ENCODE measurements at regions not wholly inside any gene's neighbourhood (a gene's known extent, or its start where the extent isn't known, plus 50 kb on each side); places are given as distances from the start of the nearest gene placed in this dataset.

DNA sequence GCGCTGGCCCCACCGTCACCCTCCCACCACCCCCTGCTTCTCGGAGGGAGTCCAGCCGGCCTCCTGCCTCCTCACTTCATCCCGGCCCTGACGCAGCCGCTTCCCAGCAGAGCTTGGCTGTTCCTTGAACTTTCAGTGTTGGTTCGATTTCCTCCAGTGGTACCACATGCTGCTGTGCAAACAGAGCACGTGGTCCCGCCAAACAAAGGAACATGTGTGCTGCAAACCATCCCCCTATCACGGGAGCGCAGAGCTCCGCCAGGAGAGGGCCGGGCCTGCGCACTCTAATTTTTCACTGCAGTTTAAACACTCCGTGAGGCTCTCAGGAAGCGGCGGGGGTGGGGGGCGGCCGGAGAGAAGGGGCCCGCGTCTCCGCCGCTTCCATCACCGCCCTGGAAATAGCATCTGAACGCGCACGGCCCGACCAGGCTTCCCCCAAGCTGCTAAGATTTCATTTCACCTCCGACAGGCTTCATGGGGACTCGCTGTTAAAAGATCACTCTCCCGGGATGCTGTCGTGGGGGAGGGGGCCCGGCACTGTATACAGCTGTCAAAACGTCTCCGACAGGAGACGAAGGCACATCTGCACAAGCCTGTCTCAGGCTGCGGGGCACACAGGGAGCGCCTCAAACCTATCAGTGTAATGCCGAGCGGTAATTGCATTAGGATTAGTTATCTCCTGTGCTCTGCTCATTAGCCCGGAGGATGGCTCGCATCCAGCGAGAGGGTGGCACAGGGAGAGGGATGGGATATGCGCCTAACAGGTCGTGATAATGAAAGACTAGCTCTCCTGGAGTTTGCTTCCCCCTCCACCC is 269.9 kb upstream of the SORL1-AS1 start:
- peak; percentile 88 for DNase-seq

DNA sequence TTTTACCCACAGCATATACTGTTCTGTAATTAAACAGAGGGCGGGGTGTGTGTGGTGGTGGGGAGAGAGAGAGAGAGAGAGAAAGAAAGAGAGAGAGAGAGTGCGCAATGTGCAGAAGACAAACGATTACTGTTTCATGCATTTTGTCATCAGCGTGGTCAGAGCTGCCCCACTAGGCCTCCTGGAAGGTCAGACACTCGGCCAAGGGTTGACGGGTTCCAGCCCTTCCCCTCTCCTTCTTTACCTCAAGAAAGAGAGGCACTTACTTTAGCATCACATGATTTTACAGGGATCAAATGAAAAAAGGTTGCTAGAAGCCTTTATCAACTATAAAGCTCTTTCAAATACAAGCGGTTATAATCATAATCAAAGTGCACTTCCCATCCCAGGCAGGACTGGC is 269.2 kb upstream of the SORL1-AS1 start:
- no peak for DNase-seq

DNA sequence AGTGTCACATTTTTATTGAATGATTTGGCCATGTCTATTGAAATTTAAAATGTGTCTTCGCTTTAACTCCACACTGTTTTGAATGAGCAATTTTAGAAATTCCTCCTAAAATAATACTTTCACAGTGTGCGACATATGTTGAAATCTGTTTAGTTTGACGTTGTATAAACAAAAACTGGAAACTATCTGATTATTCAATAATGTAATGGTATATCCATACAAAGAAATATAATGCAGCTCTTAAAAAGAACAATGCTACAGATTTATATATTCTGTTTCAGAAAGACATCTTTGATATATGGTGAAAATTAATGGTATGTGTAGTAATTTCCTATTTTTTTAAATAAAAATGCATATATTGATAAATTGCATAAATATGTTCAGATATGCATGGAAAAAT is 268.7 kb upstream of the SORL1-AS1 start:
- no peak for DNase-seq

DNA sequence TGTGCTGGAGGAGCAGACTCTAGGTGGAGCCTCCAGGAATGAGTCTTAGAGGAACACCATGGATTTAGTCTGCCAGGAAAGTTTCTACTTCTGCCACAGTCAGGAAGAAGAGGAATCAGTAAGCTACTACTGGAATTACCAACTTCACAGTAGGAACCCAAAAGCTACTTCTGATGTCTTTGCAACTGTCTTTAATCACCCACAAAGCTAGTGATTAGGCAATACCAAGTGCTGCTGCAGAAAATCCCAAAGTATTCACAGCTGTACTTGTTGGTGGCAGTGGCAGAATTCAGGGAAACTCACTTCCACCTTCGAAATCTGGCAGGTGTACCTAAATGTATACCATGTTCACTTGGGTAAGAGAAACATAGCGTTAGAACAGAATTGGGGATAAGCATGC is 264.5 kb upstream of the SORL1-AS1 start:
- DNase-seq: no peak

DNA sequence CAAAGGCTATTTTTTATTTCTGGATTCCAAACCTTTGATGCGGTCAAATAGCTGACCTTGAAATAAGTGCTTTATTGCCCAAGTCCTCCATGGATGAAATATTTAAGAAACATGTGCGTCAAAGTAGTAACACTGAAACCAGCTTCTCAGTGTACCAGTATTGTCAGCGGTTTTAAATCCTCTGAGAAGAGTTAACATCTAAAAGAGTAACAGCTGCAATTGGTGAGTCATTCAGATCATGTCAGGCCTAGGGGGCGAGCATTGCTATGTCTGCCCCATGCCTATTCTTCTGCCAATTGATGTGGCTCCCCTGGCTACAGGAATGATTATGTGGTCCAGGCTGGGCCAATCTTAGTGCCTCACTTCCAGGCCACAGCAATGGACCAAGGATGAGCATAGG is 263.3 kb upstream of the SORL1-AS1 start:
- no peak for DNase-seq

DNA sequence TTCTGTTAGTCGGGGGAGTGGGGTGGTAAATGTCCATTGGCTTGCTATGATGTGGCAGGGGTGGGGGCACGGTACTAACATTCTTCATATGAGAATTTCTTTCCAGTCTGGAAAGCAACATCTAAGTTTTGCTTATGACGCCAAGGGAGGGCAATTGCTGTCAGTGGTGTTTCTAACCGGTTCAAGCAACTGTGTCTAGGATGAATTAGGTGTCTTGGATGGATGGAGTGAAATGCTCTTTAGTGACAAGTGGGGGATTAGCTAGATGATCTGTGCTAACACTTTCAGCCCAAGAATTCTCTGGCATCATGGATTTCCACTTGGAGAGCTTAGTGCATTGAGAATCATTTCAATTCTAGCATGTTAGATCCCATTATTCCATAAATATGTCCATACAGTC is 262.6 kb upstream of the SORL1-AS1 start:
- DNase-seq: no peak

DNA sequence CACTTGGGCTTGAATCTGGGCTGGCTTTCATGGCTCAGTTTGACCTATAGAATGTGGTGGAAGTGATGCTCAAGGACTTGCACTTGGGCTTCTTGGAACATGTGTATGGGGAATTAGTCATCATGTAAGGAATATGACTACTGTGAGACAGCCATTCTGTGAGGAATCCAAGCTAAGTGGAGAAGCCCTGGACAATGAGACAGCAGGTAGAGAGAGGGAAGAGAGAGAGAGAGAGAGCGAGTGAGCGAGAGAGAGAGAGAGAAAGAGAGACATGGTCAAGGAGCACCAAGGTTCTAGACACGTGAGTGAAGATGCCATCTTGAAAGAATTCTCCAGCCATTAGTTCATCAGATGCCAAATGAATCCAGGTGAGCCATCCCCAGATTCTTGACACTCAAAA is 261.6 kb upstream of the SORL1-AS1 start:
- DNase-seq: no peak

DNA sequence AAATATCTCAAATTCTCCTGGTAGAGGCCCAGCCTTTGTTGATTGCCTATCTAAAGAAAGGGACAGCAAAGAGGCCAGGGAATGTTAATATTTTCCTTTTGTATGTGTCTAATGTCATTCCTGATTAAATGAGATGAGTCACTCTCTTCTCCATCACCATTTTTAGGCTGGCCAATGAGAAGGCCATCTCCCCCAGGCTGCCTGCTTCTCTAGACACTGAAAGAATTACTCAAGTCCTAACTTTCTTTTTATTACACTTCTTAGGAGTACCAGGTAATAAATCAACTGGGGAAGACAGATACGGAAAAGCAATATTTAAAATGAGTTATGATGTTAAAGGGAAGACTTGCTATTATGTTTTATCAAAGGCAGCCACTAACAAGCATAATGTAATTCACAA is 259.2 kb upstream of the SORL1-AS1 start:
- no peak for DNase-seq

DNA sequence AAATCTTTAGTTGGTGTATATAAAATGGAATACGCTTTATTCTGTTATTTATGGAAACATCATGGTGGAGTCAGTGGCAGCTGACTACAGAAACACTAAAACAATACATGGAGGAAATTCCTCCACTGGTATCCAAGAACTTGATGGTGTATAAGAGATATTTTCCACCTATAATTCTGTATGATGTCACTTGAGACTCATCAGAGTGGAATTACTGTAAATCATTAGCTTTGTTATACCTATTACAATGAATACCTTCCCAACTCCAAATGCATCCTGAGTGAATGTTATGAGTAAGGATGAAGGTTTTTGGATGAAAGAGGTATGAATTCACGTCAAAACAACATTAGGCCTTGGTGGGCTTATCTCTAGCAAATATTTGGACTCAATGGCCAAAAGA is 258.5 kb upstream of the SORL1-AS1 start:
- DNase-seq: no peak

DNA sequence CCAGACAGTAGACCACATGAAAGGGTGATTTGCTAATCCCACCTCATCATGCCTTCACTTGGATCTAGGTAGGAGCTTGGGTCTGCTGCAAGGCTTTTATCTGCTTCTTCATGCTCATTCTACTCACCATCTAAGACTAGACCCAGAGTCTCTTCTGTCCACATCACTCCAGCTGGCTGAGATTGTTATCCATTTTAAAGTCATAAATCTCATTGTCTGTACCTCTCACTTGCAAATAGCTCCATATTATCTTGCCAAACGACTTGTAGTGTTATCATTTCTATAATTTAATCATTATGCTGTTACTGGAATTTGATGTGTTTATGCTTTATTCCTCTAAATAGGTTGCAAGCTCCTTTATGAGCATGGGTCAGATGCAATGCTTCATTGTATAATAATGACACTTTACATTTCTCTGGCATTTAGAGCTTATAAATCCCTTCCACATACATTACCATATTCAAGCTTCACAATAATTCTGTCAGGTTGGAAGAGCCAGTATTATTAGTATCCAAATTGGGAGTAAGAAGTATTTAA is 254.2 kb upstream of the SORL1-AS1 start:
- DNase-seq: no peak

DNA sequence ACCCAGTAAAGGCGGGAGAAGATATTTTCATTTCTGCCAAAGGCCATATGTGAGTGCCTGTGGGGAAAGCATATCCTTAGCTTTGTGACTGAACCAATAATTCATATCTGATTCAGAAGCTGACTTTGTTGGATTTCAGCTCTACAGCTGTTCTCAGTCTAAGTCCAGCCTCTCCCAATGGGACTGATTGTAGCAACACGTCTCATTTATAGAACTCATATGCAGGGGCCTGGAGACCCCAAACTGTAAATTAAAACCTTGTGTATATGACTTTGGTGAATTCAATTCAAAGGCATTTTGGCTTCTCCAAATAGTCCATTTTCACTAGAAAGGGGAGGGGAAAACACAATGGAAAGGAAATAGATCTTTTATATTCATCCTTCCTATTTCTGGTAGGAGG is 250.4 kb upstream of the SORL1-AS1 start:
- DNase-seq: no peak

DNA sequence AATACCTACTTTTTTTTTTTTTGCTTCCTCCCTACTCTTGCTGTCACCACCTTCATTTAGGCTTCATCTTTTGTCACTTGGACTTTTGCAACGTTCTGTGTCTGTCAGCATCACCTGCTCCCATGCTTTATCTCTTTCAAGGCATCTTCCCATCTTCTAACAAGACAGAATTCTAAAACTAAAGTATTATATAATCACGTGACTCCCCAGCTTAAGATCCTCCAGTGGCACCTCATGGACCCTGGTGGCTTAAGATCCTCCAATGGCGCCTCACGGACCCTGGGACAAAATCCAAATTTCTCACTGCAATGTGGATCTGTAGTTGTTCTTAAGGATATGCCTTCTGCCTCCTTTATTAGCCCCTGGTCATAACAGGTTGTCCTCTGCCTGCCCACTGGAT is 248.2 kb upstream of the SORL1-AS1 start:
- DNase-seq: no peak

DNA sequence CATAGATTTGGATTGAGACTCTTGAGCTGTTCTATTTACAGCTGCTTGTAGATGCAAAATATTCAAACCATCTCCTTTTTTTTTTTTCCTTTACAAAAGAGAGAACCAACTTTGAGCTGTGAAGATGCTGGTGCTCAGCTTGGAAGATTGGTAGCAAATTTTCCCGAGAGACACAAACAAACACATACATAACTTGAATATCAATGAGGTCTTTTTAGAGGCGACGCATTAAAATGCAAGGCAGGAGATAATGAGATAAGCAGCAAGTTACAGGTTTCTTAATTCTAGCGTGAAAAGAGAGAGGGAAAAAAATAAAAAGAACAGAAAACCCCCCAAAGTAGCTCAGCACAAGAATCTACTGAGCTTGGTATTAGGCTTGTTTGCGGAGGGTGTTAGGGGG is 247.0 kb upstream of the SORL1-AS1 start:
- DNase-seq: no peak

DNA sequence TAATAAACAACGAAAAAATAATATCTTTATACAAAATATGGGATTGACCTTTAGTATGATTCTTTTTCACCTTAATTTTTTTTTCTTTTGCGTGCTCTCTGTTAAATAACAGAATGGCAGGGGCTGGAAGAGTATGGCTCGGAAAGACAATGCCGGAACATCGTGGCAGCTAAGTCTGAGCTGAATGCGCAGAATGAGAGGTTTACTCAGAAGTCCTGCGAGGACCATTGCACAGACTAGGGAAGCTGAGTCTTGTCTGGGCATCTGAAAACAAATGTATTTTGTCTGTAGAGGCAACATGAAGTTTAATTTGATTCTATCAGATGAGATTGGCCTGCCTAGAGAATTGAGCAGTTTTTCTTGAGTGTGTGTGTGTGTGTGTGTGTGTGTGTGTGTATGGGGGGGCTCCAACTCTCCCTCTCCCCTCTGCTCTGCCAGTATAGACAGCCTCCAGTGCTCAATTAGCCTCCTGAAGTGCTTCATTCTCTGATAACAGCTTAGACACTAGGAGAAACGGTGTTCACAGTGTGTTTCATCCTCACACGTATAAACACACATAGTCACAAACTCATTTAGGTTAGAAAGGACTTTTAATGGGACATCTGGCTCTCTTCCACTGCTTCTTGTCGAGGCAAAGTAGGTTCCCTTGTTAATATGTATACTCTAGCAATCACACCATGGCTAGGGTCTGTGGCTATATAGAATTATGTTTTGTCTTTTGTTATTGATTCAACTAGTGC is 244.3 kb upstream of the SORL1-AS1 start:
- DNase-seq: no peak

DNA sequence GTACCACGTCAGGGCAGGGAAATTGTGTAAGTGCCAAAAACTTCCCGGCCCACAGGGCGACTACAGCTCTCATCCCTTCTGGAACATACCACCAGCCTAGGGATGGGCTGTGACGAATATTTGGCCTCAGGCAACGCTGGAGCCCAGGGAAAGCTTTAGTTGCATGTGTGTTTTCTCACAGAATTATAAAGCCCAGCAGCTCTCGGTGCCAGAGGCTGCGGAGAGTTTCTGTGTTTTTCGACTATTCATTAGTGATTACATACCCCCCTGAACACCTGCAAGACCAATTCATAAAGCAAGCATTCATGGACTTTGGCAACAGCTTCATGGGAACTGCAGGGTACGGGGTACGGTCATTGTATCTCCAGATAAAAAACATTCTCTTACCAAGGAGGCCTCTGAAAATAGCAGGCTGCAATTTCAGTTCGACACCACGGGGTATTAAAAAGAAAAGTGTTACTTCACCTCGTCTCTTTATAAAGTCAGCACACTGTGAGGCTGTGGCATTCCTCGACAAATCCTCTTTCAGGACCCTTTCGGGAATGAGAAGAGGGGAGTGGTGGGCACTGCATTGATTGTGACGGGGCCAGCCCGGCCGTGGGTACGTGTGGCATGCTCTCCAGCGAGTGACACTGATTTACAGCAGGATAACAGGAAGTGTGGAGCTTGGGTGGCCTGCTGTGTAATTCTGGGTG is 243.6 kb upstream of the SORL1-AS1 start:
- DNase-seq: peak; percentile 62

DNA sequence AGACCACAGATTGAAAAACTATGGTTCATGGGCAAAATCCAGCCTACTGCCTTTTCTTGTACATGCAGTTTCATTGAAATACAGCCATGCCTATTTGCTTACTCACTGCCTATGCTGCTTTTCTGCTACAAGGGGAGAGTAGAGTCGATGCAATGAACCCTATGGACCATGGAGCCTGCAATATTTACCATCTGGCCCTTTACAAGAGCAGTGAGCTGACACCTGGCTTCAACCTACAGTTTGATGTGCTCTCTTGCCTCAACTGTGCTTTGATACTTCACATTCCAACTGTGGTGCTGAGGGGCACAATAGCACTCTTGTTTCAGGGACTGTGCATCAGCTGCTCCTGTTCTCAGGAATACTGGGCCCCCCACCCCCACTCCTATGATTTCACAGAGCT is 239.5 kb upstream of the SORL1-AS1 start:
- DNase-seq: peak; percentile 51

DNA sequence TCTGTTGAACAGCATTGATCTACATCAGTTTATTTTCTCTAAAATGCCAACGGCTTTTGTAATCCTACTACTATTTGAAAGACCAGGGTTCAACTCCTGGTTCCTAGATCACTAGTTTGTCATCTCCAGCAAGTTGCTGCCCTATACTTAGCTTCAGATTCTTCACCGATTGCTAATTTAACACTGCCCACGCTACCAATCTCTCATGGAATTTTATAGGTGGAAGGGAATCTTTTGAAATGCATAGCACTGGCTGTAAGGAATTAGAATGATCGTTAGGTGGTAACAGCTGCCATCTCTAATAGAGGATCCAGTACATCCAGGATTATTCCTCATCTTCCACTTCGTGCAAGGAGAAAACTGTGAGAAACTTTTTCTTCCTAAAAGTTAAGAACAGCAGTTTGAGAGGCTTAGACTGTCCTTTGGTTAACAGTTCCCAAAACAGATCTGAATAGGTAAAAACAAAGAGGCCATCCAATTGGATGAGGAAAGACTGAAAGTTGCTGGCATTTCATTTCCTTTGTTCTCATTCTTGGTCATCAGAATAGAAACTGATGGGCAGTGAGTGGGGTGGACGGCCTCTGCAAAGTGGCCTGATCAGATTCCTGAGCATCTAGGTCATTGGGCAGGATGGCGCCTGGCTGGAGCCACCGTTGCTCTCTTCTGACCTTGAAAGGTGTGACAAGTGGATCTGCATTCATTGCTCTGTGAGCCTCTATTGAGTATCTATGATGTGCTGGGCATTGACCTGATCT is 236.3 kb upstream of the SORL1-AS1 start:
- DNase-seq: peak; percentile 97

DNA sequence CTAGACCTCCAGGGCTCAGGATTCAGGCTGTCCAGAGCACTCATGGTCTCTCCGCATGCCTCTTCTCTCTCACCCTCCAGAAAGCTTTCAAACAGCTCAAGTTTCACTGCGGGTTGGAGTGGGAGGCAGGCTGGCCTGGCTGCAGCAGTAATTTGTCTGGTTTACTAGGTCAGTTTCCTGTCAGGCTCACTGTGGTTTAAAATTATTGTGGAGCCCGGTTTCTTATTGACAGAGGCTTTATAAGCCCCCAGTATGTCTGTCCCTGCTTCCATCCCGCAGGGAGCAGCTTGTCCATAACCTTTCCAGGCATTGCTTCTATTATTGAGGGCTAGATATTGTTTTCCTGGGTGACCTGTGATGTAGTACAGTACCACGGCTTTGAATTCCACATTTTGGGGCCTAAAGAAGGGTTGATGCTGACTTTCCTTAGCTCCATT is 235.3 kb upstream of the SORL1-AS1 start:
- peak; percentile 96 for DNase-seq

DNA sequence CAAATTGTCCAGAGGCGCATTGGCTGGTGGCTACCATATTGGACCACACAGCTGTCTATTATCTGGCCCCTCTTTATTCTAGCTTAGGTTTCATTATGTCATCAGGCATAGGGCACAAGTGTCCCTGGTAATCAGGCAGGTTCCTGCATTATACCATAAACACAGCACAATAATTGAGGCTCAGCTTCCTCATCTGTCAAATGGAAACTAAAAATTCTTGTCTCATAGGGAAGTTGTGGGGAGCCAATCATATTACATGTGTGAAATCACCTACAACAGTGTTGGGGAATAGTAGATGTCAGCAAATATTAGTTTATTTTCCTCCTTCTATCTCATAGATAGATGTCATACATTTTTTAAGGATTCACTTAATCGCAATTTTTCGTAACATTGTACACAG is 231.0 kb upstream of the SORL1-AS1 start:
- no peak for DNase-seq

Measured in islet precursor cell (in vitro differentiated cells).